GM18519 (cell line): ENCODE measurements at regions not wholly inside any gene's neighbourhood (a gene's known extent, or its start where the extent isn't known, plus 50 kb on each side); places are given as distances from the start of the nearest gene placed in this dataset.

ENCODE experiments used
- ATAC-seq: cut with Tn5 transposase; IDR thresholded peaks from one replicate; pipeline ENCODE4 v1.9.1; 2021; ENCODE audit warnings: mild to moderate bottlenecking, moderate library complexity; ENCODE audit not compliant: unreplicated experiment, low FRiP score

DNA sequence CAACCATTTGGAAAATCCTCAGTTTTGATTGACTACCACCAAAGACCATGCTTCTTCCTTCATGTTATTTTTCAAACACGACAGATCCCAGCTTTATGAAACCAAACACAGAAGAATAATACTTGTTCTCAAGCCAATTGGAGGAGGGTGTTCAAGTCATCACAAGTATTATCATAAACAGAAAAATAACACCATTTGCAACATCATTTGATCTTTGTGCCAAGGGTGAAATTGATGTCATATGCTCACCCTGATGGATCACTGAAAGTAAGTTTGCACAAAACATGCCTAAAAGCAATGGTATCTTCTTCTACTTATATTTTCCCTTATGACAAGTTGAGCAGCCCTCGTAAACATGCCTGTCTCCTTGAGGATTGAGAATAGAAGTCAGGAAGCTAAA lies 448.0 kb upstream of the ZEB2 start:
- no peak for ATAC-seq

DNA sequence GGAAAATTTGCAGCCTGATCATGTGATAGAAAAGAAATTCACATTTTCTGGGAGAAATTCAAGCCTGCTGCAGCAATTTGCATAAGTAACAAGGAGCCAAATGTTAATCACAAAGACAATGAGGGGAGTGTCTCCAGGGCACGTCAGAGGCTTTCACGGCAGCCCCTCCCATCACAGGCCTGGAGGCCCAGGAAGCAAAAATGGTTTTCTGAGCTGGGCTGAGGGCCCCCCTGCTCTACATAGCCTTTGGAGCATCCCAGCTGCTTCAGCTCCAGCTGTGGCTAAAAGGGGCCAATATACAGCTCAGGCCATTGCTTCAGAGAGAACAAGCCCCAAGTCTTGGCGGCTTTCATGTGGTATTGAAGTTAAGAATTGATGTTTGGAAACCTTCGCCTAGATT lies 445.3 kb upstream of the ZEB2 start:
- ATAC-seq, result no peak

DNA sequence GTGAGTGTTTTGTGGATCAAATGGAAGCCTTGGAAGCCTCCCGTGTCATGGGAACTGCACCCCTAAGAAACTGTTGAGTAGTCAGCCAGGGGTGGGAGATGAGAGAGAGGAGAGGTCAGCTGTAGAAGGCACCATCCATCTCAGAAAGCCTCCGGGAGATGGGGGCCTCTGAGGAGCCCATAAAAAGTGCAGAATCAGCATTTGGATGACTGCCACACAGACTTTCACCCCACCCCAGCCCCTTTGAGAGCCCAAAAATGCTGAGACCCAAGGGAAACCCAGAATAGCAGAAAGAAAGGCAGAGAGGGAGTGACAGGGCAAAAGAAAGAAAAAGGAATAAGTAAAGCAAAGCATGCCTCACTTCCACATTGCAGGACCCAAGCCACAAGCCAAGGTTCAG lies 443.1 kb upstream of the ZEB2 start:
- ATAC-seq, result no peak

DNA sequence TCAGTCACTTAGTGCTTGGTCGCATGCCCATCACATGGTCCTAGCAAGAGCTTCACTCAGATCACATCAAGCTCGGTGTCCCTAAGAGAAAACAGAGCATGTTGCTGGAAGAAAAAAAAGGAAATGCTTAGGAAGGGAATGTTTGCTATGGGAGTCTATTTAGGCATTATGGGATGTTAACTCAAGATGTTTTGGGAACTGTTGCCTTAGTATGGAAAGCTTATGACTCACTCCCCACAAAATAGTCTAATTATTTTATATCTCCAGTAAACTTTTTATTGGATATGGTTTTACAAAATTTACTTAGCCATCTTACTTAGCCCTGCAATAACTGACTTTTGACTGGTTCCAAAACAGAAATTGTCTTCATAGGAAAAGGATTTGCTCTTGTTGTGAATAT lies 439.5 kb upstream of the ZEB2 start:
- ATAC-seq, result no peak

DNA sequence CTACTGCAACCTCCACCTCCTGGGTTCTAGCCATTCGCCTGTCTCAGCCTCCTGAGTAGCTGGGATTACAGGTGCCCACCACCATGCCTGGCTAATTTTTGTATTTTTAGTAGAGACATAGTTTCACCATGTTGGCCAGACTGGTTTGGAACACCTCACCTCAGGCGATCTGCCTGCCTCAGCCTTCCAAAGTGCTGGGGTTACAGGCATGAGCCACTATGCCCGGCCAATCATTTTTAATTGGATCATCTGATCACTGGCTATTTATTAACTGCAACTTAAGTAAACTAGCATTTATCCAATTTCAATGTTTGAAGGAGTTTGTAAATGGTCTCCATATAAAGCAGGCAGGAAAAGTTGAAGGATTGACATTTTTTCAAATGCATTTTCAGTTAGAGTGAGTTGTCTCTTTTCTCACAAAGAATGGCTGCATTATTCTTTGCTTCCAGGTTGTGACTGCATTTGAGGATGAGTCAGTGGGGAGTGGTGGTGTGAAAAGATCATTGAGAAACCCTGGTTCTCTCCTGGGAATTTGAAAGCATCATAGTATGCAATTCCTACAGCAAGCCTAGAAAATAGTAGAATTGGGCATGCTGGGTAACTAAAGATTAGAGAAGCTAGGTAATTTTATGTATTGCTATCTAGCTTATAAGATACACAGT lies 431.1 kb upstream of the ZEB2 start:
- ATAC-seq, result no peak

DNA sequence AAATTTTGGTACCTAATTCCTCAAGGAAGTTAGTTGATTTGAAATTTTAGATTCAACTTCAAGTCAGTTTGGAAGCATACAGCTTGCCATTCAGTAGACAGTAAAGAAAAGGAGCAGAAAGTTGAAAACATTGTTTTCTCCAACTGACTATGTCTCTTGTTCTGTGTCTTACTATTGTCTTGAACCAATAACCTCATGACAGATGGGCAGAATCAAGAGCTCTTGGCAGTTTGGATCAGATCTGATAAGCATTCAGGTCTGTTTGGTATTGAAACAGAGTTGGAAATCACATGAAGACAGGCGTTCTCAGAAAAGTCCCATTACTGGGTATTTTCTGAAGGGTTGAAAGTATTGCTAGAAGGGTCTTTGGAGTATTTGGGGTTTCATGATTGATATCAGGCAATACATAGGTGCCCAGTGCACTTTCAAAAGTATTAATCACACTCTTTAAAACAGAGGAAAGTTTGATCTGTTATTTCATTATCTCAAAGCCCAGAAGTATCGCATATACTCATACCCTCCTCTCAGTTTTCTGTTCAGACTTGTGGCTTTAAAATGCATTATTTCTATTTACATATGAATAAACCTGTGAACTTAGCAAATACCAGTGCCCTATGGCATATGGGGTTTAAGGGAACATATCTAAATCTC lies 428.4 kb upstream of the ZEB2 start:
- ATAC-seq, result no peak

DNA sequence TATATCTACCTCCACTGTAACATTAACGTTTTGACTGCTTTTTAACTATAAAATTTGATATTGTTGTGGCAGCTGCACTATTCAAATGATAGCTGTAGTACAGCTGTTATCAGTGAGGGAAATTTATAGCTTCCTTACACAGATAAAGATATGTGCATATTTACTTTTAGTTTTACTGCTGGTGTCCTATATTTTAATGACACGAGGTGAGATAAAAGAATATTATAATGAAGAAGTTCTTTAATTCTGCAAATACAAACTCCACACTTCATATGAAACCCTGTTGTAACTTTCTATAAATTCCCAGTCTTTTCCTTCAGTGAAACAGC lies 427.8 kb upstream of the ZEB2 start:
- no peak for ATAC-seq

DNA sequence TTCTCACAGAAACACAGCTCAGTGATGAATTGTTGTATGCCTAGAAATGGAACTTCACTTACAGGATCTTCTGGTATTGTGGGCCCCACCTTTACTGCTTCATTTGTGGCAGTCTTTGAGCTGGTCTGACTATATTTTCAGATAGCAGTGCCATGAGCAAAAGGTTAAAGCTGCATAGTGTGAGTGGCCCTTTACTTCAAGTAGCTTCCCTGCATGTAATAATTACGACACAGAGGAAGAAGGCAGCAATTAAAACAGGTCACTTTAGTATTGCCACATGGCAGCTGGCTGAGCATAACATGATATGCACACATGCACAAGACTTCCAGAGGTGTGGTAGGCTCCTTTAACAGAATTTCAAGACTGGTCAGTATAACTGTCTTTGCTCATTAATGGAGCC lies 426.3 kb upstream of the ZEB2 start:
- ATAC-seq, result no peak

DNA sequence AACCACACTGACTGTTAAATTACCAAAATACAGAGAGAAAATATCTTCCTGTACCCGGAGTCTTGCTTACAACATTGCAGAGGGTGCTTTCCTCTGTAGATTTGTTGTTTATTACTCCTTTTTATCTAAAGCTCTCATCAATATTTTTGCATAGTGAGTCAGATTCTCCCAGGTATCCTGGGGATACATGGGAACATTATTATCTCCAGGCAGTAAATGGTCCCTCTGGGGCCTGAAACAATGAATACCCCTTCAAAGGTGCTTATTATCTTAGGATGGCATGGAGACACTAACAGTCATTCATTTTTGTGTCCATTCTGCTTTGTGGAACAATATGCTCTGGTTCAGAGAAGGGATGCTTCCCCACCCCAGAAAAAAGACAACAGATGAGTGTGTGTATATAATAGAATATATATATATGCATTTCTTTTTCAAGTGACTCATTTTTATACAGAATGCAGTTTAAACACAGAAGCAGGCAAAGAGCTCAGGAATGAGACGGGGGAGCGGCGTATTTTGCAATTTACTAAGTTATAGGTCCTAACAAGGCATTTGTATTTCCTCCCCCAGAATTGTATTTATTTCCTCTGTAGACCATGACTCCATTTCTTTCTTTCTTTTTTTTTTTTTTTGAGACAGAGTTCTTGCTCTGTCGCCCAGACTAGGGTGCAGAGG lies 424.8 kb upstream of the ZEB2 start:
- no peak for ATAC-seq

DNA sequence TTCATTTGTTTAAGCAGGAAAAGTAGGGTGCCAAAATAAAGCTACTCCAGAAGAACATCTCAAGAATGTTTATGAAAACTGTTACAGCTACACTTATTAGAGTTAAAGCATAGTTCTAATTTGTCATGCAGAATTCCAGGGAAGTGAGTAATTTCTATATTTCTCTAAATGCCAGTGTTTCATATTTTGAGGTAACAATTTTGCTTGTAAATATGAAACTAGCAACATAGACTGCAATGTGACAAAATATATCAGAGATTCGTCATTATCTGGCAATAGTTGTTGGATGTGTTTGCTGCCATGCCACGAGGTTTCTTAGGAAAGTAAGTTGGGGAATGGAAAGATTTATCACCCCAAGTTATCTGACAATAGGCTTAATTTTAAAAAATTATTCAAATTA lies 424.1 kb upstream of the ZEB2 start:
- no peak for ATAC-seq

DNA sequence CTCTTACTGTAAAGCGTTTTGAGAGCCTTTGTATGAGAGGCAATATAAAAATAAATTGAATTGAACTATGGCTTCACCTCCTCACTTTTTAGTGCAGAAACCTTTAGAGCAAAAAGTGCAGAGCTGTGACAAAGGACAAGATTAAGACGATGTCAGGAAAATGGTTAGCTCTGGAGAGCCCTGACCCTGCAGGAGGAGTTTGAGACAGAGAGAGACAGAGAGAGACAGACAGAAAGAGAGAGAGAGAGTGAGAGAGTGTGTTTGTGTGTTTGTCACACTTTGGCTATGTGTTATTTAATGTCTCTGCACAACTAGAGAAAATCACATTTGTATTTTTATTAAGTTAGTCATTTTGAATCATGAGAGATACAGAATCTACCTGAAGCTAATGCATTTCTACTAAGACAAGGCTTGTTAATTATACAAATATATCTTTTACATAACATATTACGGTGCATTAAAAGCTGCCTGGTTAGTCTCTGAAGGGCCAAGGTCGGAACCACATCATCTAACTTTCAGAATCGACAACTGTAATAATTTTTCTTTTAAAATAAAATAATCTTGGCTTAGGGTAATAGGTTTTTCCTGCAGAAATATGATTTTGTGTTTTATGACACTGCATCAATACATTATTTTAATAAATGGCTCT lies 423.5 kb upstream of the ZEB2 start:
- ATAC-seq, result no peak

DNA sequence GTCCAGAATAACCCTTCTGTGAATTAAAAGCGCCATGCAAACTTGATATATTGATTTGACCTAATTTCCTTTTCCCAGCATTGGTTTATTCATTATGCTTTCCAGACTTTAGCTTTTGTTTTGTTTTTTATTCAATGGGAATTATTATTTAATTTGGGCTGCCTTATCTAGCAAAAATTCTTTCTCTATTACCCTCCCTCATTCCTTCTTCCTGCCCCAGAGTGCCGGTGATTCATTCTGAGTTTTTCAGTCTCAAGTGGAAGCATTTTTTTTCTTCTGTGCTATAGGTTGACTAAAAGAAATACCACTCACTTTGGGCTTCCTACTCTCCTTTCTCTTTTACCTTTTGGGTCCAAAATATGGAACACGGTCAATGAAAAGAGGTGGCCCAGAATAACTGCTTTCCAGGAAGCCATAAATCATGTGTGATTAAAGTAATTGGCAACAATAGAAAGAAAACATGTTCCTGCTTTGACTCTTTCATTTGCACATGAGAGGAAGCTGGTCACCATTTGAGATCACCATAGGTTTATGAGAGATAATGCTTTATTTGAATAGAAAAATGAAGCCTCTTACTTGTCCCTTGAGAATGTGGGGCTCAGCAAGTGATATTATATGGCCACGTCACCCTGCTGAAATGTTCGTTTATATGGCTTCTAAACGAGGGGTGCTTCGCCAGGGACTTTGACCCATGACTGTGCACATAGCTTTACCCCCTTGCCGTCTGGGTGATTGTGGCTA lies 422.8 kb upstream of the ZEB2 start:
- no peak for ATAC-seq

DNA sequence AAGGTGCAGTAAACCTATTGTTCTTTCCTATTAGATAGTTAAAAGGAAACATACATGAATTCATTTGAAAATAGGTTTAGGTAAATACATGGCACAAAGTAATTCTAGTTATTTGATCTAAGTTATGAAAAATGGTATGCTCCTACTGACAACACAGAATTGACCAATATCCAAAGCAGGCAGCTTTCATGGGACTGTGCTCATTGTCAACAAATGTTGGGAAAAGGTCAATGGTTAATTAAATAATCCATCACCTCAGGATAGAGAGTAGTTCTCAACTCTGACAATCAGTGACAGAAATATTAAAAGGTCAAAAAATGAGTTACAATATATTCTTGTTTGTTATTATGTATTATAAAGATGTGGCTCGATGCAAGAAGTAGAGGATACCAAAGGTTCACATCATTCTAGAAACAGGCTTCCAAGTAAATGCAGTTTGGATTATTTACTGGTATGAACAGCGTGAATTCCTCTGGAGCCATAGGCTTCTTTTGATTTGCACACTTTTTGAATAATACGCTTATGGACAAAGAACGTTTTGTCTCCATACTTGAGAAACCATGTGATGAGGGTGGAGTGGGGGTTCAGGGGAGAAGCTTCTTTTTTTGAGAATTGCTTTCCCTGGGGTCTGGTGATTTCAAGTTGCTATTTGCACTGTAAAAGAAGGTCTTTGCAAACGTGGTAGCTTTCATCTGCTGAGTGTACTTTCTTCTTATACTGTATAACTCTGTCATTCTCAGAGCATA lies 422.0 kb upstream of the ZEB2 start:
- ATAC-seq, result no peak

DNA sequence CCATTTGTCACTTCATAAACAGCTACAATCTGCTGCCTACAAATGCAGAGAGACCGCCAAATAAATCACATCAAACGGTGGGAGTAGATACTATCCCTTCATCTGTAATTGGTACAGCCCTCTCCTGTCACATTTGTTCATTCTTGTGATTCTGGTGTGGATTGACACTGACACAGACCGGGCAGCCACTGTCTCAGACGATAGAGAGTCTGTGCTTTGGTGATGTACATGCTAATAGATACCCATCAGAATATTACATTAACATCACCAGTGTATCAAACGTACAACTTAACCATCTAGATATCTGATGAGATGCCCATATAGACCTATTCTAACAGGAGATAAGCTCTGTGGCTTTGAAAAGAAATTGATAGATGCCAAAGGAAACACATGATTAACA lies 419.7 kb upstream of the ZEB2 start:
- no peak for ATAC-seq

DNA sequence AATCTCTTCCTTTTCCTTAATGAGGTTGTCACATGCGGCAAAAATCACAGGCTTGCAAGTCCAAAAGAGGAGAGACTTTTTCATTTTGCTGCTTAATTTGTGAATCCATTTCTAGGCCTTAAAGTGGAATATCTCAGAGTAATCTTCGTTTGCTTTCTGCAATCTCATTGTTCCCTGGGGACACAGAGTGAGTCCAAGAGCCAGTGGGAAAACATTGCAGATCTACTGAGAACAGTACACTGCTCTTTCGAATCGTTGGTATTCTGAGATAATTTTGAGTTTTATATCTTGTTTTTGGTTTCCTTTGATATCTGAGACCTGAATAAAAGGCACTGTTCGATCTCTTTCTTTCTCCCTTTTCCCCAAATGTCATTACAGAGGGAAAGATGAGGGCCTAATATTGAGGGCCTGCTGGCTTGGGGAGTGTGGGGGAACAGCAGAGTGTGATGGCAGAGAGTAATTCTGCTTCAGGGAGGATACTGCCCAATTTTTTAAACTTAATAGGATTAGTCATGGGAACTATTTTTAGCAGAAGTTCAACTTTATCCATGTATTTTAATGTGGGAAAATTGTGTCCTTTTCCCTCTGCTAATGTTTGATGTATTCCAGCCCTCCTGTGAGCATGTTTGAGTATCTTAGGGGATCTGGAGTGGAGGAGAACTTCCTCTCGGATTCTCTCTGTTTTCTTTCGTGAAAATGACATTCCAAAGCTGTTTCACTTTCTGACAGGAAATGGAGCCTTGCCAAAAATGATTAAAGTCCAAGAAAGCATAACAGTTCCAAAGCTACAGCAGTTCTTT lies 418.2 kb upstream of the ZEB2 start:
- ATAC-seq, result no peak

DNA sequence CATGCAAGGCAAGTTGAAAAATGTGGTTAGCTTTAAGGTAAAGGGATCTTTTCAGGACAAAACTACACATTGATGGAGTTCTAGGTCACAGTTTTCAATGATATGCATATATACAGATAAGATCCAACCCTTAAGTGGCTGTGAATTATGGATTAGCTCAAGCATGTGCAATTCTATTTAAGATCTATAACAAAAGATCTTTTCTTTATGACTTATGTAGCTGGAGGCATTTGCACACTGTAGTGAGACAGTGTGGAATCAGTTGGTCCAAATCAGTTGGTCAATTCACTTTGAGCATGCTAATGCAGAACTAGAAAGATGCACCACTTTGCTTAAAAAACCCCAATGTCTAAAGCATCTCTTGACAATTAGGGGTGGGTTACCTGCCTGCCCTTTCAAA lies 417.1 kb upstream of the ZEB2 start:
- ATAC-seq, result no peak

DNA sequence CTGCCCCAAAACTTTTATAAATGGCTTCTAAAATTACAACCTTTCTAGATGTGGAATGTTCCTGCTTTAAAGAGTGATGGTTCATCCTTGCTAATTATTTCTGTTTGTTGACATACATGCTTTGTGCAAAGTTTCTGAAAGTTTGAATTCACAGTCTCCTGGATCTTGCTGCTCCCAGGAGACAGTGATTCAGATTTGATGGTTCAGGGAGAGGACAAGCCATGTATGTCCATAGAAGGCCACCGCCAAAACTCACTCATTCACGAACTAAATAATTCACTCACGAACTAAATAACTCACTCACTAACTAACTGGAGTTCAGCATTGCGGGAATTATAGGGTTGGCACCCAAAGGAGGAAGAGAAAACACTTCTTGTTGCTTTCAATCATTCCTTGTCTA lies 416.5 kb upstream of the ZEB2 start:
- ATAC-seq, result no peak

DNA sequence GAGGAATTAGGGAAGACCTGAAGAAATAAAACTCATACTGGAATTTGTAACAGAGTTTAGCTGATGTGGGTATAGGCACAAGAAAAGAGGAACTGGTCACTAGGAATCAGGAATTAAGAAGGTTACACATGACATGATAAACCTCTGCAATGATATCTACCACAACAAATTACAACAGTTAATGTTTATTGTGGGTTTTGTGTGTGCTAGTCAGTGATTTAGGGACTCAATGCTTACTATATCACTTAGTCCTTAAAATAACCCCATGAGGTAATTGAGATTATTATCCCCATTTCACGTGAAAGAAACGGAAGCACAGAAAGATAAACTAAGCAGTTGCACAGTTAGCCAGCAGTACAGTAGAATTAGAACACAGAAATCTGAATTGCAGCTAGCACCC lies 415.8 kb upstream of the ZEB2 start:
- no peak for ATAC-seq

DNA sequence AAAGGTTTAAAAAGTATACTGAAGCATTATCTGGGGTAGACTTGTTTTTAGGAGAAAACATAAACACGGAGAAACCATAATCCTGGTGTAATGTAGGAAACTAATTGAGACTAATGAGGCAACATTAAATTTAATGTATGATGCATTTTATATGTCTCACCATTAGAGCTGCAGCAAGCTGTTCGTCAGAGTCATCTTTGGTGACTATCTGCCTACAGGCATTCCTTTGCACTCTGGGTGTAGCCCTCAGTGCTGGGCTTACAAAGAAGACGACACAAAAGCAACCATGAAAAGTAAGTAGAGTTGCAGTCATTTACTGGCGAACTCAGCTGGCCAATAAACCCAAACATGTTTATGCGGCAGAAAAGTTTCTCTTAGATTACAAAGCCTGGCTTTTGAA lies 415.3 kb upstream of the ZEB2 start:
- ATAC-seq, result no peak

DNA sequence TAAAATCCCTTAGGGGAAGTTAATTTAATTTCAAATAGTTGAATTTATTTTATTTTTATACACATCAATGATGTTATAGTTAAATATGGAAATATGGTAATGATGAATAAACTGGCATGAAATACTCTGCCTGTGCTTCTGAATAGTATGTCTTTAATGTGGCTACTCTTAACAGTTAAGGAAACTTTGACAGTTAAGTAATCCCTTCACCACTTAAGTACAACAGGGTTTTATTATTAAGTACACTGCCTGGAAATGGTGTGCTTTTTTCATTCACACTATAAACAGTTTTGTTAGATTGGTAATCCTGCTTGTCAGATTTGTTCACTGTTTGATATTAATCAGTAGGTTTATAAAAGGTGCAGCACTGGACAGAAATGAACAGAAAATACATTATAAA lies 412.0 kb upstream of the ZEB2 start:
- ATAC-seq, result no peak
